GM12878 (cell line): ENCODE measurements at regions not wholly inside any gene's neighbourhood (a gene's known extent, or its start where the extent isn't known, plus 50 kb on each side); places are given as distances from the start of the nearest gene placed in this dataset.

Source experiments
- ATAC-seq: fragments of 200-7000 bp; cut with Tn5 transposase; 3 replicates; pipeline ENCODE4 v1.9.1; 2020; ENCODE audit warnings: mild to moderate bottlenecking, moderate library complexity
- BruUV-seq: library from RNA; stranded (reverse); fragments of 400-500 nt; replicated peaks from 2 replicates; lab custom pipeline; 2021; lab: Mats Ljungman, UMichigan
- CTCF ChIA-PET: fragments of 300-600 bp; sonication (Branson Sonifier 250); formaldehyde crosslinking; extraction: SDS; loops from one replicate; lab custom pipeline; 2021; ENCODE audit warnings: inconsistent platforms; lab: Yijun Ruan, JAX
- POLR2A ChIA-PET: fragments of 350-600 bp; formaldehyde crosslinking; extraction: SDS; loops from one replicate; lab custom pipeline; 2021; ENCODE audit warnings: inconsistent platforms; lab: Charles Lee
- RAD21 ChIA-PET: fragments of 300-600 bp; sonication (Branson Sonifier 250); formaldehyde crosslinking; loops from one replicate; lab custom pipeline; 2023; ENCODE audit warnings: antibody characterized with exemption; ENCODE audit not compliant: unreplicated experiment; lab: Charles Lee
- SMC1A ChIA-PET: fragments of 300-600 bp; sonication (Branson Sonifier 250); formaldehyde crosslinking; loops from one replicate; lab custom pipeline; 2023; ENCODE audit not compliant: unreplicated experiment, uncharacterized antibody; lab: Charles Lee
- DNase-seq: peaks from one replicate; pipeline ENCODE4 v3.0.0-alpha.2; 2011; ENCODE audit warnings: low read depth, low spot score
- FAIRE-seq: peaks from 3 replicates; lab custom pipeline; 2011; peaks lifted over from hg19 to GRCh38; lab: Jason Lieb, UNC
- H2AFZ ChIP-seq: 2 replicates; pipeline ENCODE4 v1.6.0; 2011; ENCODE audit warnings: low read depth, low read length, control low read depth; ENCODE audit not compliant: control insufficient read depth
- H3K27ac ChIP-seq: 2 replicates; pipeline ENCODE4 v1.5.1; 2011; ENCODE audit warnings: control low read depth; ENCODE audit not compliant: control insufficient read depth, insufficient read depth
- H3K27me3 ChIP-seq, 2 experiments: replicated peaks in 1 of 2; 2 replicates each; pipeline versions ENCODE4 v1.6.0 to v1.6.1; 2011; ENCODE audit warnings: low read length in 1 of 2; ENCODE audit not compliant: control insufficient read depth in 2 of 2, insufficient read depth in 2 of 2
- H3K36me3 ChIP-seq, 2 experiments: 2 replicates each; pipeline ENCODE4 v1.5.1; 2011; ENCODE audit warnings: low read length in 1 of 2; ENCODE audit not compliant: control insufficient read depth in 2 of 2, insufficient read depth in 2 of 2
- H3K4me1 ChIP-seq: 2 replicates; pipeline ENCODE4 v1.6.1; 2011; ENCODE audit warnings: mild to moderate bottlenecking, low read length, moderate library complexity, mixed read lengths; ENCODE audit not compliant: control insufficient read depth, insufficient read depth
- H3K4me2 ChIP-seq: 2 replicates; pipeline ENCODE4 v1.6.0; 2011; ENCODE audit warnings: control low read depth; ENCODE audit not compliant: control insufficient read depth, insufficient read depth
- H3K4me3 ChIP-seq: fragments of 200-600 bp; sonication (generic); 2 replicates; pipeline ENCODE4 v1.5.1; 2016
- H3K79me2 ChIP-seq: 2 replicates; pipeline ENCODE4 v1.6.0; 2011; ENCODE audit warnings: low read length; ENCODE audit not compliant: control insufficient read depth, insufficient read depth
- H3K9ac ChIP-seq: 2 replicates; pipeline ENCODE4 v1.8.0; 2011; ENCODE audit warnings: low read length, control low read depth, mixed read lengths; ENCODE audit not compliant: control insufficient read depth, insufficient read depth
- H3K9me3 ChIP-seq: replicated peaks from 3 replicates; pipeline ENCODE4 v1.5.1; 2011; ENCODE audit warnings: mild to moderate bottlenecking, low read length; ENCODE audit not compliant: control insufficient read depth, insufficient read depth
- H4K20me1 ChIP-seq: 2 replicates; pipeline ENCODE4 v1.6.0; 2011; ENCODE audit not compliant: control insufficient read depth, insufficient read depth
- CBX5 ChIP-seq: sonication (generic); IDR thresholded peaks from 2 replicates; pipeline ENCODE4 v1.6.1; 2016; ENCODE audit warnings: low read depth, moderate library complexity, mild to moderate bottlenecking, inconsistent platforms
- CHD4 ChIP-seq: fragments of 200-600 bp; sonication (generic); IDR thresholded peaks from 2 replicates; pipeline ENCODE4 v1.6.1; 2016; ENCODE audit warnings: mild to moderate bottlenecking
- EZH2 ChIP-seq: IDR thresholded peaks from 2 replicates; pipeline ENCODE4 v1.6.1; 2012; ENCODE audit warnings: low read depth, mild to moderate bottlenecking, control low read depth, inconsistent platforms, low read length, borderline replicate concordance; ENCODE audit not compliant: control insufficient read depth
- FOXM1 ChIP-seq: IDR thresholded peaks from 2 replicates; pipeline ENCODE4 v1.6.1; 2012; ENCODE audit warnings: low read depth, mild to moderate bottlenecking, inconsistent platforms, low read length, moderate library complexity
- HCFC1 ChIP-seq: fragments of 150-350 bp; IDR thresholded peaks from 2 replicates; pipeline ENCODE4 v1.6.1; 2014; ENCODE audit warnings: low read length
- JUND ChIP-seq: IDR thresholded peaks from 2 replicates; pipeline ENCODE4 v1.6.1; 2012; ENCODE audit warnings: low read depth, mild to moderate bottlenecking, low read length, improper control_type of control experiment, moderate library complexity
- MEF2B ChIP-seq: fragments of 450-650 bp; IDR thresholded peaks from 2 replicates; pipeline ENCODE4 v1.6.1; 2018; ENCODE audit warnings: mild to moderate bottlenecking, moderate library complexity; ENCODE audit not compliant: partially characterized antibody, poor library complexity, severe bottlenecking
- MYB ChIP-seq: fragments of 150-350 bp; IDR thresholded peaks from 2 replicates; pipeline ENCODE4 v1.6.1; 2014; ENCODE audit warnings: mild to moderate bottlenecking, low read depth, low read length, borderline replicate concordance
- NFYB ChIP-seq: IDR thresholded peaks from 2 replicates; pipeline ENCODE4 v1.6.1; 2011; ENCODE audit warnings: low read depth, mild to moderate bottlenecking, low read length, improper control_type of control experiment, moderate library complexity; ENCODE audit not compliant: insufficient read depth
- POLR2AphosphoS2 ChIP-seq: IDR thresholded peaks from 2 replicates; pipeline ENCODE4 v1.6.1; 2011; ENCODE audit warnings: low read depth, mild to moderate bottlenecking, low read length, improper control_type of control experiment, moderate library complexity
- SRF ChIP-seq, 2 experiments: IDR thresholded peaks; 2 replicates each; pipeline ENCODE4 v1.6.1; 2011; ENCODE audit warnings: low read depth in 2 of 2, low read length in 2 of 2, mild to moderate bottlenecking in 1 of 2, moderate library complexity in 1 of 2
- WRNIP1 ChIP-seq: IDR thresholded peaks from 2 replicates; pipeline ENCODE4 v1.6.1; 2011; ENCODE audit warnings: low read depth, low read length, improper control_type of control experiment, borderline replicate concordance
- YBX1 ChIP-seq: fragments of 450-650 bp; IDR thresholded peaks from 2 replicates; pipeline ENCODE4 v1.6.1; 2016; ENCODE audit warnings: antibody characterized with exemption
- WGBS: methylation state at CpG from one replicate; pipeline ENCODE4 v1.1.6; 2016; ENCODE audit warnings: low lambda C conversion rate; ENCODE audit not compliant: insufficient replicate concordance, insufficient coverage; ENCODE audit errors: missing lambda C conversion rate; 5-methylcytosine and 5-hydroxymethylcytosine counted together
- in situ Hi-C: fragments of 300-500 bp; cut with MboI; formaldehyde crosslinking; loops from 9 replicates; pipeline ENCODE4 v1.14.3; 2018; ENCODE audit warnings: mixed read lengths
- intact Hi-C: fragments of 100-400 bp; cut with micrococcal nuclease; formaldehyde crosslinking; loops from one replicate; pipeline ENCODE4 v1.14.2; 2022; ENCODE audit not compliant: unreplicated experiment
- TF ChIP-seq, protein P1 (sequence below): IDR thresholded peaks from 2 replicates; pipeline ENCODE4 v1.6.1; 2011; ENCODE audit warnings: low read depth, mild to moderate bottlenecking, low read length, moderate library complexity, borderline replicate concordance; ENCODE audit errors: extremely low read depth
- TF ChIP-seq, protein P2 (sequence below): IDR thresholded peaks from 2 replicates; pipeline ENCODE4 v1.6.1; 2011; ENCODE audit warnings: borderline replicate concordance, low read depth, mild to moderate bottlenecking, moderate library complexity, mixed read lengths, low read length; ENCODE audit not compliant: insufficient read depth; ENCODE audit errors: extremely low read length
- TF ChIP-seq, protein P3 (sequence below): IDR thresholded peaks from 2 replicates; pipeline ENCODE4 v1.6.1; 2012; ENCODE audit warnings: mild to moderate bottlenecking, low read depth, low read length
- TF ChIP-seq, protein P4 (sequence below): IDR thresholded peaks from 2 replicates; pipeline ENCODE4 v1.6.1; 2012; ENCODE audit warnings: low read depth, low read length, improper control_type of control experiment

DNA sequence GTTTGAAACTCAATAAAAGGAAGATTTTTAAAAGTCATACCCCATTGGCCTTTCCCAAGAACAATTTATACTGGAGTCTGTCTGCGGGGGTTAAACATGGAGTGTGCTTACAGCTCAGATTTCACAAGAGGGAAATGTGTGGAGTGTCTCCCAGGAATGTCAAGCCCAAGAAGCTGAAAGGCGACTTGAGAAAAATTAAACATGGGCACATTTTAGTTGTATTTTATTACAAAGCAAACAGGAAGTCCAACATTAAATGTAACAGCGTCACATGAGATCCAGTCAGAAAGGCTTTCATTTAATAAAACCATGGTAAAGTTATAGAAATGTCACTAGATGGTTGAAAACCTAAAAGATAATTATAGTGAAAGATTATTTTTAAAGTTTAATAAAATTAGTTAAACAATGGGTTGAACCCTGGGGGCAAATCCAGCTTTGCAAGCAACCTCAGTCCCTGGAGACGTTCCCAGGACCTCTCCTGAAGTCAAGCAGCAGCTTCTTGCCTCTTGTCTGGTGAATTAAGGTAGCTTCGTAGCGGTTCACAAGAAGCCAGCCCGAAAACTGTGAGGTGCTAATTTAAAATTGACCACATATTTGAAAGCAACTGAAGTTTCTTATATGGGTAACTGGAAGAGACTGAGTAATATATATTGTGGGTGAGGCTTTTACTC, 168.4 kb upstream of the EDNRA start:
- Histone ChIP-seq H2AFZ (no peak overlapping the region), H3K4me3 (no peak overlapping the region), H3K27ac (no peak overlapping the region), H3K27me3 (no peaks in the 10 kb centered on the region), H3K36me3 (no peaks in the 10 kb centered on the region), H4K20me1 (no peaks in the 10 kb centered on the region), H3K9me3 (no peaks in the 10 kb centered on the region), H3K79me2 (no peaks in the 10 kb centered on the region), H3K4me1 (no peaks in the 10 kb centered on the region), H3K9ac (no peak overlapping the region), H3K4me2 (no peak overlapping the region)
- ATAC-seq: no peak
- WGBS: 15% methylated on average over 7 of the region's 7 CpGs
- ChIA-PET POLR2A (no interaction called here), RAD21 (no interaction called here), CTCF (no interaction called here), SMC1A (no interaction called here)
- intact Hi-C loops: no loop called here
- TF ChIP-seq, protein P1, sequence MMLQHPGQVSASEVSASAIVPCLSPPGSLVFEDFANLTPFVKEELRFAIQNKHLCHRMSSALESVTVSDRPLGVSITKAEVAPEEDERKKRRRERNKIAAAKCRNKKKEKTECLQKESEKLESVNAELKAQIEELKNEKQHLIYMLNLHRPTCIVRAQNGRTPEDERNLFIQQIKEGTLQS: no peak
- TF ChIP-seq POLR2AphosphoS2 (no peak), WRNIP1 (no peak), MEF2B (no peak), CBX5 (no peak), HCFC1 (no peak), EZH2 (no peak), JUND (no peak), MYB (no peak), YBX1 (no peak), SRF (IDR thresholded peaks at IDR 0.05; ENCODE audit: low read depth in 2 of 2, low read length in 2 of 2) (no peak), FOXM1 (no peak), CHD4 (no peak), NFYB (no peak)
- TF ChIP-seq, protein P2, sequence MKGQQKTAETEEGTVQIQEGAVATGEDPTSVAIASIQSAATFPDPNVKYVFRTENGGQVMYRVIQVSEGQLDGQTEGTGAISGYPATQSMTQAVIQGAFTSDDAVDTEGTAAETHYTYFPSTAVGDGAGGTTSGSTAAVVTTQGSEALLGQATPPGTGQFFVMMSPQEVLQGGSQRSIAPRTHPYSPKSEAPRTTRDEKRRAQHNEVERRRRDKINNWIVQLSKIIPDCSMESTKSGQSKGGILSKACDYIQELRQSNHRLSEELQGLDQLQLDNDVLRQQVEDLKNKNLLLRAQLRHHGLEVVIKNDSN: no peak
- TF ChIP-seq, protein P3, sequence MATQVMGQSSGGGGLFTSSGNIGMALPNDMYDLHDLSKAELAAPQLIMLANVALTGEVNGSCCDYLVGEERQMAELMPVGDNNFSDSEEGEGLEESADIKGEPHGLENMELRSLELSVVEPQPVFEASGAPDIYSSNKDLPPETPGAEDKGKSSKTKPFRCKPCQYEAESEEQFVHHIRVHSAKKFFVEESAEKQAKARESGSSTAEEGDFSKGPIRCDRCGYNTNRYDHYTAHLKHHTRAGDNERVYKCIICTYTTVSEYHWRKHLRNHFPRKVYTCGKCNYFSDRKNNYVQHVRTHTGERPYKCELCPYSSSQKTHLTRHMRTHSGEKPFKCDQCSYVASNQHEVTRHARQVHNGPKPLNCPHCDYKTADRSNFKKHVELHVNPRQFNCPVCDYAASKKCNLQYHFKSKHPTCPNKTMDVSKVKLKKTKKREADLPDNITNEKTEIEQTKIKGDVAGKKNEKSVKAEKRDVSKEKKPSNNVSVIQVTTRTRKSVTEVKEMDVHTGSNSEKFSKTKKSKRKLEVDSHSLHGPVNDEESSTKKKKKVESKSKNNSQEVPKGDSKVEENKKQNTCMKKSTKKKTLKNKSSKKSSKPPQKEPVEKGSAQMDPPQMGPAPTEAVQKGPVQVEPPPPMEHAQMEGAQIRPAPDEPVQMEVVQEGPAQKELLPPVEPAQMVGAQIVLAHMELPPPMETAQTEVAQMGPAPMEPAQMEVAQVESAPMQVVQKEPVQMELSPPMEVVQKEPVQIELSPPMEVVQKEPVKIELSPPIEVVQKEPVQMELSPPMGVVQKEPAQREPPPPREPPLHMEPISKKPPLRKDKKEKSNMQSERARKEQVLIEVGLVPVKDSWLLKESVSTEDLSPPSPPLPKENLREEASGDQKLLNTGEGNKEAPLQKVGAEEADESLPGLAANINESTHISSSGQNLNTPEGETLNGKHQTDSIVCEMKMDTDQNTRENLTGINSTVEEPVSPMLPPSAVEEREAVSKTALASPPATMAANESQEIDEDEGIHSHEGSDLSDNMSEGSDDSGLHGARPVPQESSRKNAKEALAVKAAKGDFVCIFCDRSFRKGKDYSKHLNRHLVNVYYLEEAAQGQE: no peak
- TF ChIP-seq, protein P4, sequence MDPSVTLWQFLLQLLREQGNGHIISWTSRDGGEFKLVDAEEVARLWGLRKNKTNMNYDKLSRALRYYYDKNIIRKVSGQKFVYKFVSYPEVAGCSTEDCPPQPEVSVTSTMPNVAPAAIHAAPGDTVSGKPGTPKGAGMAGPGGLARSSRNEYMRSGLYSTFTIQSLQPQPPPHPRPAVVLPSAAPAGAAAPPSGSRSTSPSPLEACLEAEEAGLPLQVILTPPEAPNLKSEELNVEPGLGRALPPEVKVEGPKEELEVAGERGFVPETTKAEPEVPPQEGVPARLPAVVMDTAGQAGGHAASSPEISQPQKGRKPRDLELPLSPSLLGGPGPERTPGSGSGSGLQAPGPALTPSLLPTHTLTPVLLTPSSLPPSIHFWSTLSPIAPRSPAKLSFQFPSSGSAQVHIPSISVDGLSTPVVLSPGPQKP: no peak
- in situ Hi-C loops: no loop called here
- DNase-seq: no peak
- no peak for FAIRE-seq
- no TSS peak for BruUV-seq
